ENCODE measurements at regions not wholly inside any gene's neighbourhood (a gene's known extent, or its start where the extent isn't known, plus 50 kb on each side); places are given as distances from the start of the nearest gene placed in this dataset.
A peak's percentile ranks its signal among the peaks of the same experiment; 100 is the strongest.

DNA sequence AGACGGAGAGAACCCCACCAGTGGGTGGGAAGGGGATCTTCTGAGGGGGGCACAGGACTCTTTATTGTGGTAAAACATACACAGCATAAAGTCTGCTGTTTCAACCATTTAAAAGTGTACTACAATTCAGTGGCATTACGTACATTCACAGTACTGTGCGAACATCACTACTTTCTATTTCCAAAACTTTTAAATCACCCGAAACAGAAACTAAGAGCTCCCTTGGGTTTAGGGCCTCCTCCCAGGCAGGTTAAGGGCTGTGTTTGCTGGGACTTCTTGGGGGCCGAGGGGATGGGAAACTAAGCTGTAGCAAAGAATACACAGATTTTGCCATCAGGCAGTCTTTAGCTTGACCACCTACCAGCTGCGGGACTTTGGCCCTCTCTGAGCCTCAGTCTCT, 242.0 kb downstream of the HAUS1 start:
- TF ChIP-seq, protein P1, sequence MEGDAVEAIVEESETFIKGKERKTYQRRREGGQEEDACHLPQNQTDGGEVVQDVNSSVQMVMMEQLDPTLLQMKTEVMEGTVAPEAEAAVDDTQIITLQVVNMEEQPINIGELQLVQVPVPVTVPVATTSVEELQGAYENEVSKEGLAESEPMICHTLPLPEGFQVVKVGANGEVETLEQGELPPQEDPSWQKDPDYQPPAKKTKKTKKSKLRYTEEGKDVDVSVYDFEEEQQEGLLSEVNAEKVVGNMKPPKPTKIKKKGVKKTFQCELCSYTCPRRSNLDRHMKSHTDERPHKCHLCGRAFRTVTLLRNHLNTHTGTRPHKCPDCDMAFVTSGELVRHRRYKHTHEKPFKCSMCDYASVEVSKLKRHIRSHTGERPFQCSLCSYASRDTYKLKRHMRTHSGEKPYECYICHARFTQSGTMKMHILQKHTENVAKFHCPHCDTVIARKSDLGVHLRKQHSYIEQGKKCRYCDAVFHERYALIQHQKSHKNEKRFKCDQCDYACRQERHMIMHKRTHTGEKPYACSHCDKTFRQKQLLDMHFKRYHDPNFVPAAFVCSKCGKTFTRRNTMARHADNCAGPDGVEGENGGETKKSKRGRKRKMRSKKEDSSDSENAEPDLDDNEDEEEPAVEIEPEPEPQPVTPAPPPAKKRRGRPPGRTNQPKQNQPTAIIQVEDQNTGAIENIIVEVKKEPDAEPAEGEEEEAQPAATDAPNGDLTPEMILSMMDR (conservative IDR thresholded peaks at IDR 0.05) = no peak
- no peak overlapping the region for H3K27ac ChIP-seq

DNA sequence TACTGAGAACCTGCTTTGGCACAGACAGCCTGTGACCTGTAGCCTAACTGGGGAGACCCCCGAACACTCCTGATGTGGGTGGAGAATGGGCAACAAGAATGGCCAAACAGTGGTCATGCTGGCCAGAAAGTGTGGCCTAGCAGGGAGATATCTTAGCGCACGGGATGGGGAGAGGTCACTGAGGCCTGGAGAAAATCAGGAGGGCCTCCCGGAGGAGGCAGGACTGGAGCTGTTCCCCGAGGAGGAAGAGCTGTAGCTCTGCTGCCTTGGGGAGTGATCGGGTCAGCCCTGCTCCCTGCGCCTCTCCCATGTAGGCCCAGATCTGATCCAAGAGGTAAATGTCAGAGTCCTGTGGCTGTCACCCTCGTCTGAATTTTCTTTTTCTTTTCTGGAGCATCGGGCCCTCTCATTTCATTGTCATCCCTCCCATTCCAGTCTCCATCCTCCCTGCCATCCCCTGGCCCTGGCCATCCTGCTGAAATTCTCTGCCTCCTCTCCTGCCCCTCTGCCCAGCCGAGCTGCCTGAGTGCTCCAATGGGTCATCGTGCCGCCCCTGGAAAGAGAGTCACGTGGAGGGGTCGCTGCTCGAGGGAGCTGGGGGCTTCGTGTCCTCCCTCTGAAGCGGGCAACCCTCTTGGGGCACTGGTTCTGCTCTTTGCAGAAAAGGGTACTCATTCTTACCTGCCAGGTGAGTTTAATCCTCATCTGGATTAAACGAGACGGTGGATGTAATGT, 242.9 kb downstream of the HAUS1 start:
- H3K27ac ChIP-seq = no peak overlapping the region
- TF ChIP-seq, protein P1 (conservative IDR thresholded peaks at IDR 0.05) = no peak

DNA sequence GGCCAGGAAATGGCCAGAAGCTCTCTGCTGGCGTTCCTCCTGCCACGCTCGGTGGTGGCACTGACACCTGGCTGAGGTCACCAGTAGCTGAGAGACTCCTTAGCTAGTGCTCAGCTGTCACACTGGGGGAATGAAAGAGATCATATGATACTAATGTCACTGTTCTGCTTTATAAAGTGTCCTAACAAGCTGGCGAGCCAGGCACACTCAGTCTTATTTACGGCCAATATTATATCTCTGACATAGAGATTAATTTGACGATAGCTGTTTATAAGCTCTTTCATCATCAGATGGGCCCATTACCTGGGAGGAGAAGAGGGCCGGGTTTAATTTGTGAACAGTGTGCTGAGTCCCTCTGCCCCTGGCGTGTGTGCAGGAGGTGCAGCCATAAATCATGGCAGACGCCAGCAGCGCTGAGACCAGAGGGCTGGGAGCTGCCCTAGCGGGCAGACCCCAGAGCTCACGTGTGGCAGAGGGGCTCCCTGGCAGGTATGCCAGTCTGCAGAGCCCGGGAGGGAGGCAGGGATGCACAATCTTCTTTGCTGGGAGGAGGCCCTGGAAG, 246.5 kb downstream of the HAUS1 start:
- TF ChIP-seq, protein P1 (conservative IDR thresholded peaks at IDR 0.05) = no peak
- peak overlapping the region; percentile 60 for H3K27ac ChIP-seq

DNA sequence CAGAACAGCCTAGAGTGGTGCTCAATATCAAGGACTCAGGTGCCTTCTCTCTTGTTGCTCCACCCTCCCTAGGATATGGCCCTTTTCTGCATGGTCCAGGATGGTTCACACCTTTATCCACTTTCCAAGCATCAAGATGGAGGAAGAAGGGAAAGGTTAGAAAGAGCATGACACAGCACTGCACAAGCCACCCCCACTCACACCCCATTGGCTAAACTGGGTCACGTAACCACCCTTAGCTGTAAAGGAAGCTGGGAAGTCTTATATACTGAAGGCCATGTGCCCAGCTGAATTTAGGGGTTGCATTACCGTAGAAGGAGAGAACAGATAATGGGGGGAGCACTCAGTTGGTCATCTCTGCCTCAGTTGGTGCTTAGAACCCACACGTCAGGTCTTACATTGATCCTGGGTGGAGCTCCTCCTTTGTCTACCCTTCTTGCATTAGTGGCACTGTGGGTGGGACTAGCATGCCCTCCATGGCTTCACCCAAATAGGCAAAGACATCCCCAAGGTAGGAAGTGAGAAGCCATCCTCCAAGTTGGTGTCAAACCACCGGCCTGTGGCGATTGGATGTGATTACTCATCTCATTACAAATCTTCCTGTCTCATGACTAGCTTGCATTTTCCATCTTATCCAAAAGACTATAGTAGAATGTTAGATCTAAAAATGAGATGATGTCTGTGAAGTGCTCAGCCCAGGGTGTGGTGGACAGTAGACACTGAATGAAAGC, 248.5 kb downstream of the HAUS1 start:
- no peak overlapping the region for H3K27ac ChIP-seq
- TF ChIP-seq, protein P1 (conservative IDR thresholded peaks at IDR 0.05) = no peak

DNA sequence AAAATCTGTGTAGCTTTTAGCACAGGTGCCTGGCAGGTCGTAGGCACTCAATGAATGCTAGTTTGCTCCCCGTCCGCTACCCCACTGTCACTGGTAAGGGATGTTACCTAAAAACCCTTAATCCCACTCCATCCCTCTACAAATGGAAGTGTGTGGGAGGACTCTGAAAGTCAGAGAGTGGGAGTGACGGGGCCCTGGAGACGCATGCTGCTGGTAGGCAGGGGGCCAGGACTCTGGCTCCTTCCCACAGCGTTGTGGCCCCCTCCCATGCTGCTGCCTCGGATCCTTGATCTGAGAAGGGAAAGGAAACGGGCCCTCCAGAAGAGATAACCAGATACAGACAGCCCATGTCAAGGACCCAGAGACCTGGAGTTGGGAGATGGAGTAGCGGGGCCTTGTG, 249.3 kb downstream of the HAUS1 start:
- TF ChIP-seq, protein P1 (conservative IDR thresholded peaks at IDR 0.05) = no peak
- H3K27ac ChIP-seq = no peak overlapping the region

DNA sequence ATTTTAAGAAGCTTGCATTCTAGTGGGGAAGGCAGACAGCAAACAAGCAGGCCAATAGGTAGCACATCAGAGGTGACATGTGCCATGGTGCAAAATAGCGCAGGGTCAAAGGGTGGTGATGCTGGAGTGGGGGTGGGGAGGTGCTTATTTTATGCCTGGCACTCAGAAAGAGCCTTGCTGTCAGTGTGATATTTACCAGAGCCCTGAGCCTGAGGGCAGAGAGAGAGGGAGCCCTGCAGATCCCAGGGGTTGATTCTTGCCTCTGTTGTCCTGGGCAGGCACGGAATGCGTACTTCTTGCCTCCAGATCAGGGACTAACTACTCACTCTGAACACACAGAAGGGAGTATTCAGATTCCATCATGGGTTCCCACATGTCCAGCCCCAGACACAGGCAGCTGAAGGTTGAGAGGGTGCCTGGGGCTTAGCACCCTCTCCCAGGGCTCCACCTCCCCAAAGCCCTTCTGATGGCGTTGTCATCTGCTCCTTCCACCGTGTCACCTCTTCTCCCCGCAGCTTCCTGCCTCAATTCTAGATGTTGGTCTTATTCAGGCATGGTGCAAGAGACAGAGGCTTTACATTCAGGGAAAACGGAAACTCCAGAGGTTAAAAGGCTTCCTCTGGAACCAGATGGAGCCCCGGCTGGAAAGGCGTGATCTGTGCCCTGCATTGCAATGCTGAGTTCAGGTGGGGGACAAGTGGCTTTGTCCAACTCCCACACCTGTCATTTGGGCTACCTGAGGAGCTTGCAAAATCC, 252.3 kb downstream of the HAUS1 start:
- TF ChIP-seq, protein P1 (conservative IDR thresholded peaks at IDR 0.05) = no peak
- no peak overlapping the region for H3K27ac ChIP-seq

Data from VCaP (cell line).